Trophoblast cell (in vitro differentiated cells and primary cell): ENCODE measurements at regions not wholly inside any gene's neighbourhood (a gene's known extent, or its start where the extent isn't known, plus 50 kb on each side); places are given as distances from the start of the nearest gene placed in this dataset.

Experiments
- DNase-seq, 2 donors: peaks; one replicate each; pipeline ENCODE4 v3.0.0-alpha.2; 2016
- H2AFZ ChIP-seq: 2 replicates; pipeline ENCODE4 v1.6.1; 2013; ENCODE audit warnings: low read length, moderate library complexity, mild to moderate bottlenecking; ENCODE audit not compliant: insufficient read depth, poor library complexity
- H2AK5ac ChIP-seq: 2 replicates; pipeline ENCODE4 v1.6.1; 2013; ENCODE audit warnings: mild to moderate bottlenecking, low read length
- H2BK120ac ChIP-seq: 2 replicates; pipeline ENCODE4 v1.6.1; 2013; ENCODE audit warnings: low read length, mild to moderate bottlenecking, moderate library complexity; ENCODE audit not compliant: insufficient read depth, poor library complexity
- H2BK12ac ChIP-seq: 2 replicates; pipeline ENCODE4 v1.6.1; 2013; ENCODE audit warnings: mild to moderate bottlenecking, low read length, moderate library complexity
- H2BK5ac ChIP-seq: 2 replicates; pipeline ENCODE4 v1.6.1; 2013; ENCODE audit warnings: low read length, low read depth, moderate library complexity, mild to moderate bottlenecking; ENCODE audit not compliant: poor library complexity
- H3K14ac ChIP-seq: 2 replicates; pipeline ENCODE4 v1.6.1; 2013; ENCODE audit warnings: mild to moderate bottlenecking, low read length
- H3K18ac ChIP-seq: 2 replicates; pipeline ENCODE4 v1.6.1; 2013; ENCODE audit warnings: mild to moderate bottlenecking, low read length
- H3K23ac ChIP-seq: 2 replicates; pipeline ENCODE4 v1.6.1; 2013; ENCODE audit warnings: low read length
- H3K27ac ChIP-seq: 2 replicates; pipeline ENCODE4 v1.5.1; 2013; ENCODE audit warnings: low read depth, mild to moderate bottlenecking, inconsistent platforms, low read length, moderate library complexity
- H3K27me3 ChIP-seq: 2 replicates; pipeline ENCODE4 v1.6.1; 2013; ENCODE audit warnings: inconsistent platforms, mild to moderate bottlenecking, low read length, moderate library complexity; ENCODE audit not compliant: insufficient read depth
- H3K36me3 ChIP-seq, 2 experiments: 1 replicate in 1 of 2; 2 replicates in 1 of 2; pipeline ENCODE4 v1.6.1; 2013; ENCODE audit warnings: low read length in 2 of 2, mild to moderate bottlenecking in 2 of 2, moderate library complexity in 1 of 2; ENCODE audit not compliant: insufficient read depth in 2 of 2, control insufficient read depth in 1 of 2
- H3K4ac ChIP-seq: 2 replicates; pipeline ENCODE4 v1.6.1; 2013; ENCODE audit warnings: low read depth, mild to moderate bottlenecking, low read length, moderate library complexity
- H3K4me1 ChIP-seq, 2 experiments: 1 replicate in 1 of 2; 2 replicates in 1 of 2; pipeline ENCODE4 v1.6.1; 2013; ENCODE audit warnings: low read length in 2 of 2, mild to moderate bottlenecking in 2 of 2, moderate library complexity in 1 of 2; ENCODE audit not compliant: insufficient read depth in 2 of 2, control insufficient read depth in 1 of 2
- H3K4me2 ChIP-seq: 2 replicates; pipeline ENCODE4 v1.6.1; 2013; ENCODE audit warnings: inconsistent platforms, mild to moderate bottlenecking, low read length, moderate library complexity
- H3K4me3 ChIP-seq: 2 replicates; pipeline ENCODE4 v1.5.1; 2013; ENCODE audit warnings: mild to moderate bottlenecking, low read depth, low read length, inconsistent platforms
- H3K79me1 ChIP-seq: one replicate; pipeline ENCODE4 v1.6.1; 2013; ENCODE audit warnings: low read length
- H3K79me2 ChIP-seq: 2 replicates; pipeline ENCODE4 v1.6.1; 2013; ENCODE audit warnings: low read length, mild to moderate bottlenecking; ENCODE audit not compliant: control insufficient read depth, insufficient read depth, poor library complexity
- H3K9ac ChIP-seq: 2 replicates; pipeline ENCODE4 v1.6.1; 2013; ENCODE audit warnings: mild to moderate bottlenecking, low read length
- H3K9me3 ChIP-seq: 2 replicates; pipeline ENCODE4 v1.6.1; 2013; ENCODE audit warnings: low read depth, mild to moderate bottlenecking, control low read depth, inconsistent platforms, low read length; ENCODE audit not compliant: insufficient read depth
- H4K12ac ChIP-seq: 2 replicates; pipeline ENCODE4 v1.6.1; 2013; ENCODE audit warnings: low read depth, mild to moderate bottlenecking, low read length, moderate library complexity
- H4K8ac ChIP-seq: 2 replicates; pipeline ENCODE4 v1.6.1; 2013; ENCODE audit warnings: low read depth, mild to moderate bottlenecking, low read length, moderate library complexity
- H4K91ac ChIP-seq: one replicate; pipeline ENCODE4 v1.6.1; 2013; ENCODE audit warnings: low read depth, mild to moderate bottlenecking, low read length, moderate library complexity
- WGBS: extraction: QIAGEN DNeasy Blood & Tissue Kit; methylation state at CpG from one replicate; pipeline ENCODE4 v1.1.7; 2013; ENCODE audit warnings: missing lambda C conversion rate; ENCODE audit not compliant: insufficient read length, insufficient coverage; ENCODE audit errors: extremely low coverage; 5-methylcytosine and 5-hydroxymethylcytosine counted together

DNA sequence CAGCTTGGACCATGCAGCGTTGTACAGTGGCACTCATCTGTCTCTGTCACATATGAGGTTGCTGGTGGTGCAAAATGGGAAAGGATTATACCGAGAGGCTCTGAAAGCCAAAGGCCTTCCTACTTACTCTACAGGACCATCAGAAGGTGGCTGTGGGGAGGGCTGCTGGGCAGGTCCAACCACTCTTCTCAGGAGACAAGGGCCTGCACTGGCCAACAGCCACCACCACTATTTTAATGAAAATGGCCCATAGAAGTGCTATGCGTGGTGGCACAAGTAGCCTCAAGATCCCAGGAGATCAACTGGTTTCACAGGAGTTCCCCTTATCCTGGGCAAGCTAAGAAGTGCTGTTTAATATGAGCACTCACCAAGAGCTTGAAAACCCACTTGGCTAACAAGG is 52.3 kb downstream of the MRPL57 start:
- H2AK5ac ChIP-seq, result no peak overlapping the region
- no peaks in the 10 kb centered on the region for H3K9me3 ChIP-seq
- no peak overlapping the region for H3K18ac ChIP-seq
- H2BK12ac ChIP-seq, result no peak overlapping the region
- H3K9ac ChIP-seq, result no peak overlapping the region
- H4K8ac ChIP-seq, result no peak overlapping the region
- H3K27me3 ChIP-seq, result no peaks in the 10 kb centered on the region
- WGBS, result no CpG with 5 or more reads among the region's 3 CpGs
- H3K36me3 ChIP-seq, result no peaks in the 10 kb centered on the region
- no peak overlapping the region for H4K12ac ChIP-seq
- no peak overlapping the region for H4K91ac ChIP-seq
- no peak overlapping the region for H2AFZ ChIP-seq
- no peak overlapping the region for H3K4ac ChIP-seq
- H3K27ac ChIP-seq, result no peak overlapping the region
- H3K4me1 ChIP-seq, result peaks cover 0 to 6% of the 10 kb centered on the region in 2 experiments
- no peak overlapping the region for H2BK120ac ChIP-seq
- H3K79me1 ChIP-seq, result no peaks in the 10 kb centered on the region
- H3K79me2 ChIP-seq, result no peaks in the 10 kb centered on the region
- H2BK5ac ChIP-seq, result no peak overlapping the region
- H3K23ac ChIP-seq, result no peak overlapping the region
- no peak overlapping the region for H3K4me3 ChIP-seq
- no peak for DNase-seq
- no peak overlapping the region for H3K14ac ChIP-seq
- H3K4me2 ChIP-seq, result no peak overlapping the region

DNA sequence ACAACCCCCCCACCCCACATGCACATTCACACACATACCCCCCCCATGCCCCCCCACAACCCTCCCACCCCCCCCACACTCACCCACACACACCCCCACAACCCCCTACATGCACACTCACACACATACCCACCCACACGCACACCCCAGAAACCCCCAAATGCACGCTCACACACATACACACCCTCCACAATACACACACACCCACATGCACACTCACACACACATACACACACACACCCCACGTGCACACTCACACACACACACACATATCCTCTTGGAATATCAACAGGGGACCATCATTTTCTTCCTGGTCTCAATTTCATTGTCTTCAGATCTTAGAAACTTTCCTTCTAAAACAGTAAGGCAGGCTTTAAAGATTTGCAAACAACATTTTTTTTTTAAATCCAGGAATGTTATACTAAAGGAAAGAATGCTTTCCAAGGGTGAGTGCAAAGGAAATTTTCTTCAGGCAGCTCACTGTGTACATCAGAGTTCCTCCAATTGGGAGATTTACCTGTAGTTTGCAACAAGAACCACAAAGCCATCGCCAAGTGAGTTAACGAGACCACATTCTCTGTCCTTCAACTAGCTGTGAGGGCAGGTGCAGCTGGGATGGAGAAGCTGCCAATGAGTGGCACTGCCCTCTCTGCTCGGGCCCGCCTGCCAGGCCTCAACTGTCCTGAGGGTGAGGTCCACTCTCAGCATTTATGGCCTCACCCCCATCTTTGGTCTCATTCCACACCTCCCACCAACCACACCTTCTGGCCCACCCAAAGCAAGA is 53.0 kb downstream of the MRPL57 start:
- Histone ChIP-seq H4K91ac (no peak overlapping the region), H2BK12ac (no peak overlapping the region), H3K27me3 (no peaks in the 10 kb centered on the region), H3K23ac (no peak overlapping the region), H2BK120ac (no peak overlapping the region), H4K12ac (no peak overlapping the region), H3K18ac (no peak overlapping the region), H3K79me1 (no peaks in the 10 kb centered on the region), H3K4ac (no peak overlapping the region), H3K36me3 (no peaks in the 10 kb centered on the region), H3K79me2 (no peaks in the 10 kb centered on the region), H3K9ac (no peak overlapping the region), H3K4me3 (no peak overlapping the region), H2AFZ (no peak overlapping the region), H4K8ac (no peak overlapping the region), H3K14ac (no peak overlapping the region), H2AK5ac (no peak overlapping the region), H3K4me1 (peaks cover 0 to 7% of the 10 kb centered on the region in 2 experiments), H3K4me2 (no peak overlapping the region), H3K27ac (no peak overlapping the region), H3K9me3 (no peaks in the 10 kb centered on the region), H2BK5ac (no peak overlapping the region)
- WGBS, result no CpG with 5 or more reads among the region's 7 CpGs
- DNase-seq, result no peak

DNA sequence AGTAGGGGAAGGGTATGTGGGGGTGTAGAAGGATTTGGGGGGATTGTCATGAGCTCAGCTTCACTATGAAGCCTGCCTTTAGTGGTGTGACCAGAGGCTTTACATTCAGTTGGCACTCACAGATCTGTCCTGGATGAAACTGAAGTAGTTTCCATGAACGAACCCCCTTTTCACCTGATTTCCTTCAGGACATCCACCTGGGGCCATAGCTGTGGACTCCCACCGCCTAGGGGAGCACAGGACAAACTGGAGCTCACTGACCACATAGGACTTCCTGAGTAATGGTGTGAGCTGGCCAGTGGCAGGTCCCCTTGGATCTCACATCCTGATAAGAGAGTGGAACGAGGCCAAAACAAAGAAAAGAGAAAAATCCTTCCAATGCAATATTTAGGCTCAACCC is 54.1 kb downstream of the MRPL57 start:
- no peak for DNase-seq
- H2BK120ac ChIP-seq, result no peak overlapping the region
- no peaks in the 10 kb centered on the region for H3K27me3 ChIP-seq
- no peaks in the 10 kb centered on the region for H3K9me3 ChIP-seq
- no peak overlapping the region for H3K14ac ChIP-seq
- no peak overlapping the region for H3K9ac ChIP-seq
- no peak overlapping the region for H3K4me3 ChIP-seq
- H3K4me2 ChIP-seq, result no peak overlapping the region
- H2BK12ac ChIP-seq, result no peak overlapping the region
- no peak overlapping the region for H4K91ac ChIP-seq
- no peak overlapping the region for H2AFZ ChIP-seq
- no peak overlapping the region for H2BK5ac ChIP-seq
- H3K4me1 ChIP-seq, result peaks cover 0 to 8% of the 10 kb centered on the region in 2 experiments
- H4K12ac ChIP-seq, result no peak overlapping the region
- H2AK5ac ChIP-seq, result no peak overlapping the region
- no peaks in the 10 kb centered on the region for H3K79me2 ChIP-seq
- no peaks in the 10 kb centered on the region for H3K36me3 ChIP-seq
- no peak overlapping the region for H3K18ac ChIP-seq
- WGBS, result no CpG with 5 or more reads among the region's 3 CpGs
- no peak overlapping the region for H3K4ac ChIP-seq
- H4K8ac ChIP-seq, result no peak overlapping the region
- H3K23ac ChIP-seq, result no peak overlapping the region
- no peak overlapping the region for H3K27ac ChIP-seq
- H3K79me1 ChIP-seq, result no peaks in the 10 kb centered on the region

DNA sequence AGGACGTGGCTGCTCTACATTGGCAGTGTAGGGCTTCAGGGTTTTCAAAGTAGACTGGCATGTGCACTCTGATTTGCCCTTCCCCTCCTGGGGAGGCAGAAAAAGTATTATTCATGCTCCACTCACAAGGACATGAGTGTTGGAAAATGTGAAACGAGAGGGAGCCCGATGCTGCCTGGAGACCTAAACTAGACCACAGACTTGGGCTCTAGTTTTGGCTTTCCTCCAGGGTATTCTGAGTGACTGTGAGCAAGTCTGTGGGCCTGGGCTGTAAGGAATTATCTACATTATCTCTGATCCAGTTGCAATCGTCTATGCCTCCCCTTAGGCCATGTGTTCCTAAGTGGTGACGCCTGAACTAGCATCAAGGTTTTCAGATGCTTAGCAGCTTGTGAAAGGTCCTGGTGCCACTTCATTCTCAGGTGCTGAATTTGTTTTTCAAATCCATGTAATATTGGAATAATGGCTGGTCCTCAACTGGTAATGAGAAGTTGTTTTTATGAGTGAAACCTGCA is 55.0 kb downstream of the MRPL57 start:
- H3K4ac ChIP-seq, result no peak overlapping the region
- H3K4me3 ChIP-seq, result no peak overlapping the region
- DNase-seq, result peak; percentile 81 to 90
- no peak overlapping the region for H3K14ac ChIP-seq
- H2AFZ ChIP-seq, result no peak overlapping the region
- no peak overlapping the region for H2BK5ac ChIP-seq
- no CpG with 5 or more reads among the region's 5 CpGs for WGBS
- H3K79me1 ChIP-seq, result no peaks in the 10 kb centered on the region
- peaks cover 0 to 8% of the 10 kb centered on the region in 2 experiments for H3K4me1 ChIP-seq
- no peak overlapping the region for H3K9ac ChIP-seq
- no peak overlapping the region for H4K8ac ChIP-seq
- no peak overlapping the region for H3K18ac ChIP-seq
- H3K36me3 ChIP-seq, result no peaks in the 10 kb centered on the region
- H3K27ac ChIP-seq, result no peak overlapping the region
- no peaks in the 10 kb centered on the region for H3K79me2 ChIP-seq
- no peak overlapping the region for H4K12ac ChIP-seq
- H2BK120ac ChIP-seq, result no peak overlapping the region
- H2AK5ac ChIP-seq, result no peak overlapping the region
- H2BK12ac ChIP-seq, result no peak overlapping the region
- H4K91ac ChIP-seq, result no peak overlapping the region
- H3K23ac ChIP-seq, result no peak overlapping the region
- no peaks in the 10 kb centered on the region for H3K9me3 ChIP-seq
- no peak overlapping the region for H3K4me2 ChIP-seq
- no peaks in the 10 kb centered on the region for H3K27me3 ChIP-seq
